ENCODE measurements at regions not wholly inside any gene's neighbourhood (a gene's known extent, or its start where the extent isn't known, plus 50 kb on each side); places are given as distances from the start of the nearest gene placed in this dataset.
"Not testable (repeated sequence)": the region's sequence is repeated elsewhere in the genome, so short reads cannot be mapped to it uniquely, and the experiment has no call there.

- not testable (repeated sequence) for TF ChIP-seq CTCF (IDR thresholded peaks at IDR 0.05 in 2 of 3, conservative IDR thresholded peaks at IDR 0.05 in 1 of 3; ENCODE audit: borderline replicate concordance in 1 of 3, insufficient read depth in 1 of 3, low read depth in 2 of 3, low read length in 2 of 3); EZH2phosphoT487 (IDR thresholded peaks at IDR 0.05; ENCODE audit: borderline replicate concordance)
Measured at GRCh38 chr4:179378847-179379246, 1936.6 kb upstream of the AGA start.

Measured in HCT116 (cell line).